ENCODE measurements at regions not wholly inside any gene's neighbourhood (a gene's known extent, or its start where the extent isn't known, plus 50 kb on each side); places are given as distances from the start of the nearest gene placed in this dataset.

DNA sequence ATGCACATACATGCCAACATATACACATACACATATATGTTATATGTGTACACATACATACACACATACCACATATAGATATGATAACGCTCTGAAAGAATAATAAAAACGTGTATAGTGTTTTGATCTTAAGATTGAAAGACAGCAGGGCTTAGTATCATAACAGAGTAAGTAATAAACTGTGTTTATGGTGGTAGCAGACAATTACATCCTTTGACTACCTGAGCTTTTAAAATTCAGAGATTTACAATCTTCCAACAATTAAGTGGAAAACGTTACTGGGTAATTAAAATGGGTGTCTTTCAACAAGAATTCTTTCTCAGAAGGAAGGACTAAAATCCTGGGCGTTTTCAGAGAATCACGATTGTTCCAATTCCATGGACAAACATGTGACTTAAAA, 552.4 kb downstream of the EPHA4 start:
- TF ChIP-seq, protein P1, sequence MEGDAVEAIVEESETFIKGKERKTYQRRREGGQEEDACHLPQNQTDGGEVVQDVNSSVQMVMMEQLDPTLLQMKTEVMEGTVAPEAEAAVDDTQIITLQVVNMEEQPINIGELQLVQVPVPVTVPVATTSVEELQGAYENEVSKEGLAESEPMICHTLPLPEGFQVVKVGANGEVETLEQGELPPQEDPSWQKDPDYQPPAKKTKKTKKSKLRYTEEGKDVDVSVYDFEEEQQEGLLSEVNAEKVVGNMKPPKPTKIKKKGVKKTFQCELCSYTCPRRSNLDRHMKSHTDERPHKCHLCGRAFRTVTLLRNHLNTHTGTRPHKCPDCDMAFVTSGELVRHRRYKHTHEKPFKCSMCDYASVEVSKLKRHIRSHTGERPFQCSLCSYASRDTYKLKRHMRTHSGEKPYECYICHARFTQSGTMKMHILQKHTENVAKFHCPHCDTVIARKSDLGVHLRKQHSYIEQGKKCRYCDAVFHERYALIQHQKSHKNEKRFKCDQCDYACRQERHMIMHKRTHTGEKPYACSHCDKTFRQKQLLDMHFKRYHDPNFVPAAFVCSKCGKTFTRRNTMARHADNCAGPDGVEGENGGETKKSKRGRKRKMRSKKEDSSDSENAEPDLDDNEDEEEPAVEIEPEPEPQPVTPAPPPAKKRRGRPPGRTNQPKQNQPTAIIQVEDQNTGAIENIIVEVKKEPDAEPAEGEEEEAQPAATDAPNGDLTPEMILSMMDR (IDR thresholded peaks at IDR 0.05), result no peak
- TF ChIP-seq ZFX (IDR thresholded peaks at IDR 0.05; ENCODE audit: borderline replicate concordance), result no peak

Data from 22Rv1 (cell line).